K562 (cell line): ENCODE measurements at regions not wholly inside any gene's neighbourhood (a gene's known extent, or its start where the extent isn't known, plus 50 kb on each side); places are given as distances from the start of the nearest gene placed in this dataset.

Source experiments
- ATAC-seq: fragments of 200-7000 bp; cut with Tn5 transposase; 3 replicates; pipeline ENCODE4 v1.9.1; 2020; ENCODE audit warnings: moderate library complexity
- BruUV-seq: library from RNA; stranded (reverse); fragments of 400-500 nt; replicated peaks from 2 replicates; lab custom pipeline; 2021; lab: Mats Ljungman, UMichigan
- CTCF ChIA-PET: fragments of 300-600 bp; formaldehyde crosslinking; extraction: SDS; loops from one replicate; lab custom pipeline; 2021; ENCODE audit warnings: low intra/inter-chr PET ratio; lab: Yijun Ruan, JAX
- POLR2A ChIA-PET: fragments of 300-600, 350-650 bp; sonication (Branson Sonifier 250); formaldehyde crosslinking; extraction: SDS; loops from one replicate; lab custom pipeline; 2021; ENCODE audit warnings: antibody characterized with exemption, inconsistent platforms; lab: Yijun Ruan, JAX
- DNase-seq, 4 experiments: peaks; one replicate each; pipeline versions ENCODE4 v3.0.0 to v3.0.0-alpha.2; 2011 to 2018; ENCODE audit warnings: low spot score in 3 of 4, mixed read lengths in 3 of 4; ENCODE audit errors: extremely low read depth in 1 of 4
- FAIRE-seq: peaks from 2 replicates; lab custom pipeline; 2011; peaks lifted over from hg19 to GRCh38; lab: Jason Lieb, UNC
- H2AFZ ChIP-seq: 2 replicates; pipeline ENCODE4 v1.6.0; 2011; ENCODE audit warnings: low read depth, low read length, control low read depth, inconsistent platforms
- H3K27ac ChIP-seq: fragments of 200-600 bp; 3 replicates; pipeline ENCODE4 v1.8.0; 2011; ENCODE audit warnings: low read depth, mild to moderate bottlenecking, control low read depth, inconsistent platforms, low read length, moderate library complexity, mixed read lengths; ENCODE audit errors: extremely low read depth
- H3K27me3 ChIP-seq, 2 experiments: fragments of 300-600 bp in 1 of 2; 2 replicates in 1 of 2; 3 replicates in 1 of 2; pipeline versions ENCODE4 v1.6.0 to v1.8.0; 2011; ENCODE audit warnings: inconsistent platforms in 2 of 2, low read length in 2 of 2, mild to moderate bottlenecking in 1 of 2, mixed read lengths in 1 of 2, moderate library complexity in 1 of 2; ENCODE audit not compliant: control insufficient read depth in 2 of 2, insufficient read depth in 2 of 2
- H3K36me3 ChIP-seq: fragments of 300-600 bp; 3 replicates; pipeline ENCODE4 v1.8.0; 2011; ENCODE audit warnings: mild to moderate bottlenecking, low read length, inconsistent platforms; ENCODE audit not compliant: control insufficient read depth, insufficient read depth
- H3K4me1 ChIP-seq, 2 experiments: fragments of 200-600 bp in 1 of 2; replicated peaks in 1 of 2; 2 replicates in 1 of 2; 3 replicates in 1 of 2; pipeline versions ENCODE4 v1.5.1 to v1.8.0; 2011; ENCODE audit warnings: inconsistent platforms in 2 of 2, low read length in 2 of 2, mild to moderate bottlenecking in 1 of 2, mixed read lengths in 1 of 2, moderate library complexity in 1 of 2; ENCODE audit not compliant: control insufficient read depth in 2 of 2, insufficient read depth in 2 of 2
- H3K4me2 ChIP-seq: 2 replicates; pipeline ENCODE4 v1.6.1; 2011; ENCODE audit warnings: low read length, control low read depth, inconsistent platforms, mixed read lengths; ENCODE audit not compliant: insufficient read depth
- H3K4me3 ChIP-seq: fragments of 200-600 bp; sonication (generic), shearing (Covaris generic); 2 replicates; pipeline ENCODE4 v1.5.1; 2016; ENCODE audit warnings: control low read depth, inconsistent platforms
- H3K79me2 ChIP-seq: fragments of 200-600 bp; 3 replicates; pipeline ENCODE4 v1.8.0; 2011; ENCODE audit warnings: low read length, inconsistent platforms; ENCODE audit not compliant: control insufficient read depth, insufficient read depth
- H3K9ac ChIP-seq, 2 experiments: 2 replicates each; pipeline versions ENCODE4 v1.6.0 to v1.6.1; 2011; ENCODE audit warnings: low read depth in 2 of 2, low read length in 2 of 2, control low read depth in 1 of 2, inconsistent platforms in 1 of 2, mild to moderate bottlenecking in 1 of 2, mixed read lengths in 1 of 2; ENCODE audit not compliant: insufficient read depth in 1 of 2
- H3K9me1 ChIP-seq: one replicate; pipeline ENCODE4 v1.6.0; 2011; ENCODE audit warnings: inconsistent platforms, mild to moderate bottlenecking, low read length, moderate library complexity; ENCODE audit not compliant: control insufficient read depth, insufficient read depth
- H3K9me3 ChIP-seq: replicated peaks from 2 replicates; pipeline ENCODE4 v1.5.1; 2011; ENCODE audit warnings: low read depth, low read length, inconsistent platforms; ENCODE audit not compliant: control insufficient read depth, insufficient read depth
- H4K20me1 ChIP-seq: replicated peaks from 2 replicates; pipeline ENCODE4 v1.6.1; 2011; ENCODE audit warnings: low read length, inconsistent platforms, mixed read lengths; ENCODE audit not compliant: control insufficient read depth, insufficient read depth
- ELF4 ChIP-seq: fragments of 450-650 bp; formaldehyde crosslinking; IDR thresholded peaks from 2 replicates; pipeline ENCODE4 v1.4.0; 2022; ENCODE audit warnings: missing genetic modification characterization
- FOSL1 ChIP-seq: fragments of 200-800 bp; sonication (Bioruptor generic); conservative IDR thresholded peaks from 2 replicates; pipeline ENCODE4 v1.6.1; 2016; ENCODE audit warnings: missing genetic modification characterization, missing compliant biosample characterization
- MCM3 ChIP-seq: fragments of 450-650 bp; IDR thresholded peaks from 2 replicates; pipeline ENCODE4 v1.6.1; 2016
- MYBL2 ChIP-seq, 2 experiments: fragments of 450-650 bp in 1 of 2; sonication (generic) in 1 of 2; formaldehyde crosslinking in 1 of 2; IDR thresholded peaks; 2 replicates each; pipeline versions ENCODE4 v1.6.1 to v1.8.1; 2017 to 2022; ENCODE audit warnings: borderline replicate concordance in 1 of 2, inconsistent platforms in 1 of 2, low read depth in 1 of 2, mild to moderate bottlenecking in 1 of 2, missing genetic modification reagents in 1 of 2, moderate library complexity in 1 of 2
- RBFOX2 ChIP-seq: fragments of 200-400 bp; formaldehyde crosslinking; IDR thresholded peaks from 2 replicates; pipeline ENCODE4 v1.6.1; 2017; ENCODE audit warnings: low read depth, mild to moderate bottlenecking, low read length, moderate library complexity
- RNF2 ChIP-seq: sonication (generic); IDR thresholded peaks from 2 replicates; pipeline ENCODE4 v1.6.1; 2016
- TAF15 ChIP-seq: fragments of 200-400 bp; formaldehyde crosslinking; IDR thresholded peaks from 2 replicates; pipeline ENCODE4 v1.6.1; 2017; ENCODE audit warnings: mild to moderate bottlenecking, low read depth, low read length, moderate library complexity
- TCF7 ChIP-seq: sonication (generic); IDR thresholded peaks from 2 replicates; pipeline ENCODE4 v1.6.1; 2016; ENCODE audit warnings: antibody characterized with exemption, borderline replicate concordance
- ZBTB17 ChIP-seq: fragments of 450-650 bp; formaldehyde crosslinking; IDR thresholded peaks from 2 replicates; pipeline ENCODE4 v1.4.0; 2020; ENCODE audit warnings: mild to moderate bottlenecking
- ZNF79 ChIP-seq: fragments of 250-450 bp; sonication (Bioruptor Pico); IDR thresholded peaks from 2 replicates; pipeline ENCODE4 v1.4.0; 2020; ENCODE audit warnings: low read depth, mild to moderate bottlenecking, moderate library complexity
- WGBS: fragments of 100-300 bp; shearing (Covaris generic); methylation state at CpG from one replicate; pipeline ENCODE4 v1.1.6; 2016; ENCODE audit warnings: low coverage, mixed read lengths; ENCODE audit not compliant: insufficient coverage; ENCODE audit errors: missing lambda C conversion rate; 5-methylcytosine and 5-hydroxymethylcytosine counted together
- in situ Hi-C: fragments of 300-500 bp; cut with MboI; formaldehyde crosslinking; loops from 4 replicates; pipeline ENCODE4 v1.15.0; 2018; ENCODE audit warnings: inconsistent platforms, mixed read lengths
- intact Hi-C: fragments of 100-400 bp; cut with micrococcal nuclease; formaldehyde crosslinking; loops from 2 replicates; pipeline ENCODE4 v1.14.2; 2022
- TF ChIP-seq, protein P1 (sequence below): sonication (generic); formaldehyde crosslinking; IDR thresholded peaks from 2 replicates; pipeline ENCODE4 v1.8.1; 2023; ENCODE audit warnings: mild to moderate bottlenecking, missing genetic modification reagents
- TF ChIP-seq, protein P2 (sequence below): sonication (generic); formaldehyde crosslinking; IDR thresholded peaks from 2 replicates; pipeline ENCODE4 v1.8.0; 2023; ENCODE audit warnings: mild to moderate bottlenecking, missing genetic modification reagents
- TF ChIP-seq, protein P3 (sequence below): fragments of 250-450 bp; sonication (Bioruptor Pico); IDR thresholded peaks from 2 replicates; pipeline ENCODE4 v1.9.0; 2021; ENCODE audit warnings: mild to moderate bottlenecking, inconsistent platforms

DNA sequence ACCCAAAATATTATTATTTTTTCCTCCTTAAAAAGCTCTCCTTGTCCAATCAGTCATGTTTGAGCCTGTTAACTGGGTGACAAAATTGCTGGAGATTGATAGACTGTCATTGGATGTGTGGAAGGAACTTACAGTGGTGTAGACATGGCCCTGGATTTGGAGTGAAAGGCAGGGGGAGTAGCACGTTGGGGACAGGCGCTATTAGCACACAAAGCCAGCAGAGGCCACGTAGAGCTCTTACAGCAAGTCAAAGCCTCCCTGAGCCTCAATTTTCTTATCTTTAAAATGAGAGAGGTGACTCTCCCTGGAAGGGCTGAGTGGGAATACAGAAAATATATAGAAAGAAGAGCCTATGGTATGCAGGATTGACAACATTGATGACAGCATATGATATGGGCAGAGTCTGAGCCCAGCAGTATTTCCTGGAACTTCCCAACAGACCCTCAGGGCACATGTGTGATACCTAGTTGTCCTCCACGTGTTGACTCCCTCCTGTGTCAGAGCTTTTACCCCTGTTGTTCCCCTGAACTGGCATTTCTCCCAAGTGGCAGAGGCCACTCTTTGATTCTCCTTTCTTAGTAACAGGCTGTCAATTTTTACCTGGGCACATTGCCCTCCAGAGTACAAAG lies 504.9 kb downstream of the VRK1 start:
- DNase-seq = no peak
- in situ Hi-C loops (no loop called here), intact Hi-C loops (no loop called here)
- Histone ChIP-seq H4K20me1 (no peaks in the 10 kb centered on the region), H3K9me1 (no peaks in the 10 kb centered on the region), H3K9ac (no peak overlapping the region), H3K4me3 (no peak overlapping the region), H3K9me3 (no peaks in the 10 kb centered on the region), H3K79me2 (no peaks in the 10 kb centered on the region), H3K4me1 (no peaks in the 10 kb centered on the region), H3K4me2 (no peak overlapping the region), H3K27ac (no peak overlapping the region), H3K36me3 (no peaks in the 10 kb centered on the region), H3K27me3 (no peaks in the 10 kb centered on the region), H2AFZ (no peak overlapping the region)
- TF ChIP-seq MYBL2 (IDR thresholded peaks at IDR 0.05; ENCODE audit: low read depth) (no peak), MYBL2 (CRISPR knock-in tag; IDR thresholded peaks at IDR 0.05; ENCODE audit: borderline replicate concordance) (no peak), FOSL1 (tag) (no peak), RBFOX2 (no peak), ZBTB17 (CRISPR knock-in tag) (no peak), ELF4 (CRISPR knock-in tag) (no peak), MCM3 (no peak), ZNF79 (CRISPR knock-in tag) (no peak), TAF15 (no peak), TCF7 (no peak), RNF2 (no peak)
- TF ChIP-seq, protein P1, sequence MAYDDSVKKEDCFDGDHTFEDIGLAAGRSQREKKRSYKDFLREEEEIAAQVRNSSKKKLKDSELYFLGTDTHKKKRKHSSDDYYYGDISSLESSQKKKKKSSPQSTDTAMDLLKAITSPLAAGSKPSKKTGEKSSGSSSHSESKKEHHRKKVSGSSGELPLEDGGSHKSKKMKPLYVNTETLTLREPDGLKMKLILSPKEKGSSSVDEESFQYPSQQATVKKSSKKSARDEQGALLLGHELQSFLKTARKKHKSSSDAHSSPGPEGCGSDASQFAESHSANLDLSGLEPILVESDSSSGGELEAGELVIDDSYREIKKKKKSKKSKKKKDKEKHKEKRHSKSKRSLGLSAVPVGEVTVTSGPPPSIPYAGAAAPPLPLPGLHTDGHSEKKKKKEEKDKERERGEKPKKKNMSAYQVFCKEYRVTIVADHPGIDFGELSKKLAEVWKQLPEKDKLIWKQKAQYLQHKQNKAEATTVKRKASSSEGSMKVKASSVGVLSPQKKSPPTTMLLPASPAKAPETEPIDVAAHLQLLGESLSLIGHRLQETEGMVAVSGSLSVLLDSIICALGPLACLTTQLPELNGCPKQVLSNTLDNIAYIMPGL (CRISPR knock-in tag) = no peak
- TF ChIP-seq, protein P2, sequence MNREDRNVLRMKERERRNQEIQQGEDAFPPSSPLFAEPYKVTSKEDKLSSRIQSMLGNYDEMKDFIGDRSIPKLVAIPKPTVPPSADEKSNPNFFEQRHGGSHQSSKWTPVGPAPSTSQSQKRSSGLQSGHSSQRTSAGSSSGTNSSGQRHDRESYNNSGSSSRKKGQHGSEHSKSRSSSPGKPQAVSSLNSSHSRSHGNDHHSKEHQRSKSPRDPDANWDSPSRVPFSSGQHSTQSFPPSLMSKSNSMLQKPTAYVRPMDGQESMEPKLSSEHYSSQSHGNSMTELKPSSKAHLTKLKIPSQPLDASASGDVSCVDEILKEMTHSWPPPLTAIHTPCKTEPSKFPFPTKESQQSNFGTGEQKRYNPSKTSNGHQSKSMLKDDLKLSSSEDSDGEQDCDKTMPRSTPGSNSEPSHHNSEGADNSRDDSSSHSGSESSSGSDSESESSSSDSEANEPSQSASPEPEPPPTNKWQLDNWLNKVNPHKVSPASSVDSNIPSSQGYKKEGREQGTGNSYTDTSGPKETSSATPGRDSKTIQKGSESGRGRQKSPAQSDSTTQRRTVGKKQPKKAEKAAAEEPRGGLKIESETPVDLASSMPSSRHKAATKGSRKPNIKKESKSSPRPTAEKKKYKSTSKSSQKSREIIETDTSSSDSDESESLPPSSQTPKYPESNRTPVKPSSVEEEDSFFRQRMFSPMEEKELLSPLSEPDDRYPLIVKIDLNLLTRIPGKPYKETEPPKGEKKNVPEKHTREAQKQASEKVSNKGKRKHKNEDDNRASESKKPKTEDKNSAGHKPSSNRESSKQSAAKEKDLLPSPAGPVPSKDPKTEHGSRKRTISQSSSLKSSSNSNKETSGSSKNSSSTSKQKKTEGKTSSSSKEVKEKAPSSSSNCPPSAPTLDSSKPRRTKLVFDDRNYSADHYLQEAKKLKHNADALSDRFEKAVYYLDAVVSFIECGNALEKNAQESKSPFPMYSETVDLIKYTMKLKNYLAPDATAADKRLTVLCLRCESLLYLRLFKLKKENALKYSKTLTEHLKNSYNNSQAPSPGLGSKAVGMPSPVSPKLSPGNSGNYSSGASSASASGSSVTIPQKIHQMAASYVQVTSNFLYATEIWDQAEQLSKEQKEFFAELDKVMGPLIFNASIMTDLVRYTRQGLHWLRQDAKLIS (CRISPR knock-in tag) = no peak
- TF ChIP-seq, protein P3, sequence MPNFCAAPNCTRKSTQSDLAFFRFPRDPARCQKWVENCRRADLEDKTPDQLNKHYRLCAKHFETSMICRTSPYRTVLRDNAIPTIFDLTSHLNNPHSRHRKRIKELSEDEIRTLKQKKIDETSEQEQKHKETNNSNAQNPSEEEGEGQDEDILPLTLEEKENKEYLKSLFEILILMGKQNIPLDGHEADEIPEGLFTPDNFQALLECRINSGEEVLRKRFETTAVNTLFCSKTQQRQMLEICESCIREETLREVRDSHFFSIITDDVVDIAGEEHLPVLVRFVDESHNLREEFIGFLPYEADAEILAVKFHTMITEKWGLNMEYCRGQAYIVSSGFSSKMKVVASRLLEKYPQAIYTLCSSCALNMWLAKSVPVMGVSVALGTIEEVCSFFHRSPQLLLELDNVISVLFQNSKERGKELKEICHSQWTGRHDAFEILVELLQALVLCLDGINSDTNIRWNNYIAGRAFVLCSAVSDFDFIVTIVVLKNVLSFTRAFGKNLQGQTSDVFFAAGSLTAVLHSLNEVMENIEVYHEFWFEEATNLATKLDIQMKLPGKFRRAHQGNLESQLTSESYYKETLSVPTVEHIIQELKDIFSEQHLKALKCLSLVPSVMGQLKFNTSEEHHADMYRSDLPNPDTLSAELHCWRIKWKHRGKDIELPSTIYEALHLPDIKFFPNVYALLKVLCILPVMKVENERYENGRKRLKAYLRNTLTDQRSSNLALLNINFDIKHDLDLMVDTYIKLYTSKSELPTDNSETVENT = no peak
- POLR2A ChIA-PET = no interaction called here
- no peak for ATAC-seq
- WGBS = 0% methylated on average over 3 of the region's 4 CpGs
- no peak for FAIRE-seq
- BruUV-seq = no TSS peak
- CTCF ChIA-PET = no interaction called here
